Activated CD4-positive, CD25-positive, alpha-beta regulatory T cell (primary cell): ENCODE measurements at regions not wholly inside any gene's neighbourhood (a gene's known extent, or its start where the extent isn't known, plus 50 kb on each side); places are given as distances from the start of the nearest gene placed in this dataset.
"Not testable (repeated sequence)": the region's sequence is repeated elsewhere in the genome, so short reads cannot be mapped to it uniquely, and the experiment has no call there.

Source experiments
- DNase-seq, 4 experiments: peaks; one replicate each; lab custom pipeline; 2025; lab: John Stamatoyannopoulos, UW

GRCh38 chr5:41995193-41995592 is 70.1 kb downstream of the FBXO4 start:
- DNase-seq: no peak

- DNase-seq: no peak
These were observed 76.6 kb downstream of the FBXO4 start for GRCh38 chr5:42001673-42002072.

- DNase-seq: not testable (repeated sequence)
These were observed 78.8 kb downstream of the FBXO4 start for GRCh38 chr5:42003852-42004251.

GRCh38 chr5:42005561-42006153 is 80.6 kb downstream of the FBXO4 start:
- DNase-seq: no peak

GRCh38 chr5:42013561-42013960 is 88.5 kb downstream of the FBXO4 start:
- no peak for DNase-seq

- DNase-seq: no peak
These were observed 90.2 kb downstream of the FBXO4 start for GRCh38 chr5:42015254-42015653.

GRCh38 chr5:42015681-42016080 is 90.6 kb downstream of the FBXO4 start:
- no peak for DNase-seq

GRCh38 chr5:42020788-42021530 is 95.9 kb downstream of the FBXO4 start:
- no peak for DNase-seq

- no peak for DNase-seq
These were observed 96.8 kb downstream of the FBXO4 start for GRCh38 chr5:42021923-42022322.

GRCh38 chr5:42022383-42022972 is 97.4 kb downstream of the FBXO4 start:
- no peak for DNase-seq

- DNase-seq: no peak
These were observed 101.4 kb downstream of the FBXO4 start for GRCh38 chr5:42026446-42026845.

- DNase-seq: no peak
These were observed 107.1 kb downstream of the FBXO4 start for GRCh38 chr5:42032137-42032536.

- no peak for DNase-seq
These were observed 110.4 kb downstream of the FBXO4 start for GRCh38 chr5:42035526-42035925.

- no peak for DNase-seq
These were observed 111.3 kb downstream of the FBXO4 start for GRCh38 chr5:42036379-42036778.

GRCh38 chr5:42037379-42037932 is 112.4 kb downstream of the FBXO4 start:
- DNase-seq: no peak

- no peak for DNase-seq
These were observed 118.3 kb downstream of the FBXO4 start for GRCh38 chr5:42043400-42043799.

GRCh38 chr5:42057254-42057690 is 132.2 kb downstream of the FBXO4 start:
- DNase-seq: peak in 3 of 4 experiments; percentile 4 to 18 (median 6)

- no peak for DNase-seq
These were observed 134.2 kb downstream of the FBXO4 start for GRCh38 chr5:42059291-42059690.

GRCh38 chr5:42059778-42060464 is 134.8 kb downstream of the FBXO4 start:
- no peak for DNase-seq

- DNase-seq: no peak
These were observed 136.0 kb downstream of the FBXO4 start for GRCh38 chr5:42061121-42061520.

- DNase-seq: no peak
These were observed 139.7 kb downstream of the FBXO4 start for GRCh38 chr5:42064821-42065220.

GRCh38 chr5:42066131-42066530 is 141.1 kb downstream of the FBXO4 start:
- no peak for DNase-seq
